ENCODE measurements at regions not wholly inside any gene's neighbourhood (a gene's known extent, or its start where the extent isn't known, plus 50 kb on each side); places are given as distances from the start of the nearest gene placed in this dataset.

DNA sequence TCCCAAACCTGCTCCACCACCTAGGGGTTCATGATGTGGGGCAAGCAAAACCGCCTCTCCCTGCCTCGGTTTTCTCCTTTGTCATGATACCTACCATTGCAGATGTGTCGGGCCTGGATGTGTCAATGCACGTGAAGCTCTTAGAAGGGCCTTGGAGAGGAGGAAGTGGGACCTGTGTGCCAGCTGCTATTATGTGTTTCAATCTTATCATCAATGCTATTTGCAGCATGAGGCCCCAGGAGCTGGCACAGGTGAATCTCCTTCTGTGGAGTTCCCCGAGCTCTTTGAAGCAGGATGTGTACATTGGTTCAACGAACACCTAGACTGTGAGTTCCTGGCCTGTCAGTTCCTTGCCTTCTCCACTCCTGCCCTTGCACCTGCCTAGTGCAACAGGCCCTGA lies 331.6 kb downstream of the CTTN start:
- Histone ChIP-seq H3K4me1 (ENCODE audit: control insufficient read depth in 2 of 2, insufficient read depth in 1 of 2, low read depth in 1 of 2, low read length in 2 of 2) (peaks cover 5 to 13% of the 10 kb centered on the region in 2 donors), H3K79me1 (ENCODE audit: low read depth, low read length) (no peaks in the 10 kb centered on the region), H3K36me3 (replicated peaks in 1 of 2; ENCODE audit: control insufficient read depth in 2 of 2, insufficient read depth in 2 of 2, low read length in 2 of 2) (no peaks in the 10 kb centered on the region), H2AK5ac (ENCODE audit: low read depth, low read length) (no peak overlapping the region), H3K4me3 (ENCODE audit: low read length in 2 of 2) (no peak overlapping the region), H3K14ac (ENCODE audit: low read length) (no peak overlapping the region), H4K8ac (ENCODE audit: low read depth, low read length) (no peak overlapping the region), H4K91ac (ENCODE audit: low read depth, low read length, poor library complexity) (no peak overlapping the region), H3K27me3 (ENCODE audit: control insufficient read depth in 3 of 3, insufficient read depth in 3 of 3, low read depth in 1 of 3, low read length in 3 of 3) (no peaks in the 10 kb centered on the region), H3K27ac (replicated peaks; ENCODE audit: low read length) (no peak overlapping the region), H2BK120ac (ENCODE audit: low read depth, low read length) (no peak overlapping the region), H2BK5ac (ENCODE audit: low read length) (peak overlapping the region; percentile 82), H3K18ac (ENCODE audit: low read length) (no peak overlapping the region), H2AFZ (ENCODE audit: low read length) (no peak overlapping the region), H3K4me2 (ENCODE audit: insufficient read depth, low read length, poor library complexity, severe bottlenecking) (no peak overlapping the region), H2BK12ac (ENCODE audit: low read length) (no peak overlapping the region), H3K4ac (ENCODE audit: low read length) (no peak overlapping the region), H3K23ac (ENCODE audit: low read depth, low read length, poor library complexity) (no peak overlapping the region), H2BK15ac (ENCODE audit: low read length) (peak overlapping the region; percentile 7), H3K9ac (ENCODE audit: low read depth, low read length, poor library complexity) (no peak overlapping the region), H3K9me3 (replicated peaks in 1 of 2; ENCODE audit: control insufficient read depth in 2 of 2, insufficient read depth in 1 of 2, low read depth in 1 of 2, low read length in 2 of 2) (peaks cover 0 to 2% of the 10 kb centered on the region in 2 donors)
- WGBS, 2 donors (ENCODE audit: extremely low coverage in 2 of 2, insufficient read length in 2 of 2, insufficient replicate concordance in 1 of 2) = no CpG with 5 or more reads among the region's 6 CpGs
- no peak for DNase-seq (ENCODE audit: low spot score)

GRCh38 chr11:70730411-70730810 lies 332.1 kb downstream of the CTTN start:
- peak overlapping the region; percentile 40 for H2AK5ac ChIP-seq (ENCODE audit: low read depth, low read length)
- no peak overlapping the region for H2BK12ac ChIP-seq (ENCODE audit: low read length)
- no peak overlapping the region for H3K4me3 ChIP-seq (ENCODE audit: low read length in 2 of 2)
- H3K23ac ChIP-seq (ENCODE audit: low read depth, low read length, poor library complexity) = no peak overlapping the region
- no peak overlapping the region for H3K14ac ChIP-seq (ENCODE audit: low read length)
- no peaks in the 10 kb centered on the region for H3K36me3 ChIP-seq (replicated peaks in 1 of 2; ENCODE audit: control insufficient read depth in 2 of 2, insufficient read depth in 2 of 2, low read length in 2 of 2)
- no peak overlapping the region for H2AFZ ChIP-seq (ENCODE audit: low read length)
- H3K27ac ChIP-seq (replicated peaks; ENCODE audit: low read length) = no peak overlapping the region
- no peak for DNase-seq (ENCODE audit: low spot score)
- no peaks in the 10 kb centered on the region for H3K27me3 ChIP-seq (ENCODE audit: control insufficient read depth in 3 of 3, insufficient read depth in 3 of 3, low read depth in 1 of 3, low read length in 3 of 3)
- peak overlapping the region; percentile 44 for H4K91ac ChIP-seq (ENCODE audit: low read depth, low read length, poor library complexity)
- peaks cover 5 to 13% of the 10 kb centered on the region in 2 donors for H3K4me1 ChIP-seq (ENCODE audit: control insufficient read depth in 2 of 2, insufficient read depth in 1 of 2, low read depth in 1 of 2, low read length in 2 of 2)
- no peak overlapping the region for H3K4me2 ChIP-seq (ENCODE audit: insufficient read depth, low read length, poor library complexity, severe bottlenecking)
- H2BK5ac ChIP-seq (ENCODE audit: low read length) = peak overlapping the region; percentile 82
- H3K4ac ChIP-seq (ENCODE audit: low read length) = no peak overlapping the region
- no peak overlapping the region for H4K8ac ChIP-seq (ENCODE audit: low read depth, low read length)
- H3K18ac ChIP-seq (ENCODE audit: low read length) = peak overlapping the region; percentile 7
- peak overlapping the region; percentile 7 for H2BK15ac ChIP-seq (ENCODE audit: low read length)
- H3K9ac ChIP-seq (ENCODE audit: low read depth, low read length, poor library complexity) = no peak overlapping the region
- no peaks in the 10 kb centered on the region for H3K79me1 ChIP-seq (ENCODE audit: low read depth, low read length)
- peaks cover 0 to 2% of the 10 kb centered on the region in 2 donors for H3K9me3 ChIP-seq (replicated peaks in 1 of 2; ENCODE audit: control insufficient read depth in 2 of 2, insufficient read depth in 1 of 2, low read depth in 1 of 2, low read length in 2 of 2)
- WGBS, 2 donors (ENCODE audit: extremely low coverage in 2 of 2, insufficient read length in 2 of 2, insufficient replicate concordance in 1 of 2) = no CpG with 5 or more reads among the region's 6 CpGs
- no peak overlapping the region for H2BK120ac ChIP-seq (ENCODE audit: low read depth, low read length)

- H3K4me3 ChIP-seq (ENCODE audit: low read length in 2 of 2) = no peak overlapping the region
- no peak overlapping the region for H3K14ac ChIP-seq (ENCODE audit: low read length)
- H2BK5ac ChIP-seq (ENCODE audit: low read length) = no peak overlapping the region
- H3K27me3 ChIP-seq (ENCODE audit: control insufficient read depth in 3 of 3, insufficient read depth in 3 of 3, low read depth in 1 of 3, low read length in 3 of 3) = no peaks in the 10 kb centered on the region
- no peak overlapping the region for H2BK12ac ChIP-seq (ENCODE audit: low read length)
- no peak overlapping the region for H3K9ac ChIP-seq (ENCODE audit: low read depth, low read length, poor library complexity)
- DNase-seq (ENCODE audit: low spot score) = no peak
- no peak overlapping the region for H2BK120ac ChIP-seq (ENCODE audit: low read depth, low read length)
- H2AFZ ChIP-seq (ENCODE audit: low read length) = no peak overlapping the region
- no peak overlapping the region for H3K4me2 ChIP-seq (ENCODE audit: insufficient read depth, low read length, poor library complexity, severe bottlenecking)
- H3K18ac ChIP-seq (ENCODE audit: low read length) = peak overlapping the region; percentile 5
- peak overlapping the region; percentile 8 for H2AK5ac ChIP-seq (ENCODE audit: low read depth, low read length)
- H2BK15ac ChIP-seq (ENCODE audit: low read length) = no peak overlapping the region
- WGBS, 2 donors (ENCODE audit: extremely low coverage in 2 of 2, insufficient read length in 2 of 2, insufficient replicate concordance in 1 of 2) = no CpG with 5 or more reads among the region's 11 CpGs
- no peak overlapping the region for H3K4ac ChIP-seq (ENCODE audit: low read length)
- H3K36me3 ChIP-seq (replicated peaks in 1 of 2; ENCODE audit: control insufficient read depth in 2 of 2, insufficient read depth in 2 of 2, low read length in 2 of 2) = no peaks in the 10 kb centered on the region
- H3K4me1 ChIP-seq (ENCODE audit: control insufficient read depth in 2 of 2, insufficient read depth in 1 of 2, low read depth in 1 of 2, low read length in 2 of 2) = peaks cover 5 to 10% of the 10 kb centered on the region in 2 donors
- no peak overlapping the region for H3K23ac ChIP-seq (ENCODE audit: low read depth, low read length, poor library complexity)
- no peak overlapping the region for H4K91ac ChIP-seq (ENCODE audit: low read depth, low read length, poor library complexity)
- H3K27ac ChIP-seq (replicated peaks; ENCODE audit: low read length) = no peak overlapping the region
- peaks cover 0 to 2% of the 10 kb centered on the region in 2 donors for H3K9me3 ChIP-seq (replicated peaks in 1 of 2; ENCODE audit: control insufficient read depth in 2 of 2, insufficient read depth in 1 of 2, low read depth in 1 of 2, low read length in 2 of 2)
- H3K79me1 ChIP-seq (ENCODE audit: low read depth, low read length) = no peaks in the 10 kb centered on the region
- H4K8ac ChIP-seq (ENCODE audit: low read depth, low read length) = no peak overlapping the region
These were observed 333.1 kb downstream of the CTTN start for GRCh38 chr11:70731271-70732022.

DNA sequence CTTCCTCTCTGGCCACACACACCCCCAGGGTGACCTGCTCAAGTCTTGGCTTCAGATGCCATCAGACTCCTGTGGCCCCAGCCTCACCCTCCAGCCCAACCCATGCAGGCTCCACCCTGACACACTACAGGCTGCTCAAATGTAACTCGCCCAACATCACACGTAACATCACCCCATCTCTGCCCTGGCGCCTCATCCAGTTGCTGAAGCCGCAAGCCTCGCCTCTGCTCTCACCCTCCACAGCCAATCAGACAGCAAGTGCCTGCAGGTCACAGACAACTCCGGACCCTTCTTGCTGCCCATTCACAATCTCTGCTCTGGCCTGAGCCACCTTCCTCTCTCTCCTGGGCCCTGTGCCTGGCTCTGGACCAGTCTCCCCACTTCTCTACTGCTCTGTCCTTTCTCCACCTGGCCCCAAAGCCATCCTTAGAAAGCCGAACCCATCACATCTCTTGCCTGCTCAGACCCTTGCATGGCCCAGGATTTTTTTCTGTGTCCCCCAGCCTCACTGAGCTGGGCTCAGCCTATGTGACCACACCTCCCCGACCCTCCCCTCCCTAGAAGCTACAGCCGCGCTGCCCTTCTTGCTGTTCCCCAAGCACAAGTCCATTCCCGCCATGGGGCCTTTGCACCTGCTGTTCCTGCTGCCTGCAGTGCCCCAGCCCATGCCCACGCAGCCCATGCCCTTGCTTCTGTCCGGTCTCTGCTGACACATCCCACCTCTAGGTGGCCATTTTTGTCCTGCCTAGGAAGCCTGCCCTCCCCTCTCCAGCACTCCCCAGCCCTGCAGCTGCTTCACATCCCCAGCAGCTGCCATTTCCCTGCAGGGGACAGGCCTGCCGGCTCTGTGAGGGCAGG lies 333.9 kb downstream of the CTTN start:
- peak overlapping the region; percentile 85 for H3K18ac ChIP-seq (ENCODE audit: low read length)
- H3K4me2 ChIP-seq (ENCODE audit: insufficient read depth, low read length, poor library complexity, severe bottlenecking) = no peak overlapping the region
- no peak overlapping the region for H3K4me3 ChIP-seq (ENCODE audit: low read length in 2 of 2)
- no peak for DNase-seq (ENCODE audit: low spot score)
- peak overlapping the region; percentile 56 for H2BK120ac ChIP-seq (ENCODE audit: low read depth, low read length)
- no peak overlapping the region for H3K23ac ChIP-seq (ENCODE audit: low read depth, low read length, poor library complexity)
- peak overlapping the region; percentile 81 for H2AFZ ChIP-seq (ENCODE audit: low read length)
- no CpG with 5 or more reads among the region's 14 CpGs for WGBS, 2 donors (ENCODE audit: extremely low coverage in 2 of 2, insufficient read length in 2 of 2, insufficient replicate concordance in 1 of 2)
- H3K36me3 ChIP-seq (replicated peaks in 1 of 2; ENCODE audit: control insufficient read depth in 2 of 2, insufficient read depth in 2 of 2, low read length in 2 of 2) = no peaks in the 10 kb centered on the region
- H3K9me3 ChIP-seq (replicated peaks in 1 of 2; ENCODE audit: control insufficient read depth in 2 of 2, insufficient read depth in 1 of 2, low read depth in 1 of 2, low read length in 2 of 2) = no peaks in the 10 kb centered on the region
- H3K9ac ChIP-seq (ENCODE audit: low read depth, low read length, poor library complexity) = no peak overlapping the region
- H2BK5ac ChIP-seq (ENCODE audit: low read length) = no peak overlapping the region
- H2AK5ac ChIP-seq (ENCODE audit: low read depth, low read length) = peak overlapping the region; percentile 8
- H2BK15ac ChIP-seq (ENCODE audit: low read length) = no peak overlapping the region
- H3K4ac ChIP-seq (ENCODE audit: low read length) = no peak overlapping the region
- H2BK12ac ChIP-seq (ENCODE audit: low read length) = no peak overlapping the region
- no peak overlapping the region for H4K8ac ChIP-seq (ENCODE audit: low read depth, low read length)
- no peak overlapping the region for H3K14ac ChIP-seq (ENCODE audit: low read length)
- H3K27me3 ChIP-seq (ENCODE audit: control insufficient read depth in 3 of 3, insufficient read depth in 3 of 3, low read depth in 1 of 3, low read length in 3 of 3) = no peaks in the 10 kb centered on the region
- peaks cover 5 to 10% of the 10 kb centered on the region in 2 donors for H3K4me1 ChIP-seq (ENCODE audit: control insufficient read depth in 2 of 2, insufficient read depth in 1 of 2, low read depth in 1 of 2, low read length in 2 of 2)
- no peak overlapping the region for H3K27ac ChIP-seq (replicated peaks; ENCODE audit: low read length)
- no peak overlapping the region for H4K91ac ChIP-seq (ENCODE audit: low read depth, low read length, poor library complexity)
- no peaks in the 10 kb centered on the region for H3K79me1 ChIP-seq (ENCODE audit: low read depth, low read length)
